Kidney capillary endothelial cell (primary cell): ENCODE measurements at regions not wholly inside any gene's neighbourhood (a gene's known extent, or its start where the extent isn't known, plus 50 kb on each side); places are given as distances from the start of the nearest gene placed in this dataset.
A peak's percentile ranks its signal among the peaks of the same experiment; 100 is the strongest.
"Not testable (repeated sequence)": the region's sequence is repeated elsewhere in the genome, so short reads cannot be mapped to it uniquely, and the experiment has no call there.

Experiments
- DNase-seq: peaks from one replicate; pipeline ENCODE4 v3.0.0-alpha.2; 2018; ENCODE audit warnings: low spot score

- DNase-seq, result no peak
Measured at GRCh38 chr14:85016496-85016895, 513.4 kb upstream of the FLRT2 start.

DNA sequence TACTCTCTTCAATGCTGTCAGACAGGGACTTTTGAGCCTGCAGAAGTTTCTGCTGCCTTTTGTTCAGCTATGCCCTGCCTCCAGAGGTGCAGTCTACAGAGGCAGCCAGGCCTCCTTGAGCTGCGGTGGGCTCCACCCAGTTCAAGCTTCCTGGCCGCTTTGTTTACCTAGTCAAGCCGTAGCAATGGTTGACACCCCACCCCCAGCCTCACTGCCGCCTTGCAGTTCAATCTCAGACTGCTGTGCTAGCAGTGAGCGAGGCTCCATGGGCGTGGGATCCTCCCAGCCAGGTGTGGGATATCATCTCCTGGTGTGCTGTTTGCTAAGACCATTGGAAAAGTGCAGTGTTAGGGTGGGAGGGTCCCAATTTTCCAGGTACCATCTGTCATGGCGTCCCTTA lies 506.1 kb upstream of the FLRT2 start:
- DNase-seq, result not testable (repeated sequence)

DNA sequence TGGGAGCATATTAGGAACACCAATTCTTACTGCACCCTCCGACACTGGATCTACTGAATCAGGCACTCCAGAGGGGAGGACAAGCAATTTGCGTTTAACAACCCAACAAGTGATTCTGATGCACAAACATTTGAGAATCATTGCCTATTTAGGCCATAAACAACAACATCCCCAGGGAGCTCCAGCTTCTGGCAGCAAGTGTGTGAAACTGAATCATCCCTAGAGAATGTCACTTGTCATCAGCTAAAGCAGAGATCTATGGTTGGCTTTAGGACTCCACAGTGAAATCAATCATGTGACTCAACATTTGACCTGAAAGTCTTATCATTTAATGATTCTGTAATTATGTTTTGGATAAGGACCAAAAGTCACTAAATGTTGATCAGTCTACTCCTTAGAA lies 505.0 kb upstream of the FLRT2 start:
- peak; percentile 31 for DNase-seq

- no peak for DNase-seq
Measured at GRCh38 chr14:85027681-85028370, 502.1 kb upstream of the FLRT2 start.

DNA sequence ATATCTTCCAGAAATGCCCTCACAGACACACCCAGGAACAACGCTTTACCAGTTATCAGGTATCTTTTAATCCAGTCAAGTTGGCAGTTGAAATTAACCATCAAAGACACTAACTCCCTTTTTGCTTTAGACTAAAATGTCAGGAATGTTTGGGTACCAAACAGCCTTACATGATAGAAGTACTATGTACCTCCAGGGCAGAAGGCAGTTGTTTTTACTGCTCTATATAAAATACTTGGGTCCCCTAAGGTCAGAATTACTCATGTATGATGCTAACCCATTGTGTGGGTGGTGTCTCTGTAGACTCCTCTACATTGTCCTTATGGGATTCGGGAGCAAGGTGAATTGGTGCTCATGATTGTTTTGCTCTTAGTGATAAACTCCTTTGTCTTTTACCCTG lies 492.5 kb upstream of the FLRT2 start:
- DNase-seq, result no peak

DNA sequence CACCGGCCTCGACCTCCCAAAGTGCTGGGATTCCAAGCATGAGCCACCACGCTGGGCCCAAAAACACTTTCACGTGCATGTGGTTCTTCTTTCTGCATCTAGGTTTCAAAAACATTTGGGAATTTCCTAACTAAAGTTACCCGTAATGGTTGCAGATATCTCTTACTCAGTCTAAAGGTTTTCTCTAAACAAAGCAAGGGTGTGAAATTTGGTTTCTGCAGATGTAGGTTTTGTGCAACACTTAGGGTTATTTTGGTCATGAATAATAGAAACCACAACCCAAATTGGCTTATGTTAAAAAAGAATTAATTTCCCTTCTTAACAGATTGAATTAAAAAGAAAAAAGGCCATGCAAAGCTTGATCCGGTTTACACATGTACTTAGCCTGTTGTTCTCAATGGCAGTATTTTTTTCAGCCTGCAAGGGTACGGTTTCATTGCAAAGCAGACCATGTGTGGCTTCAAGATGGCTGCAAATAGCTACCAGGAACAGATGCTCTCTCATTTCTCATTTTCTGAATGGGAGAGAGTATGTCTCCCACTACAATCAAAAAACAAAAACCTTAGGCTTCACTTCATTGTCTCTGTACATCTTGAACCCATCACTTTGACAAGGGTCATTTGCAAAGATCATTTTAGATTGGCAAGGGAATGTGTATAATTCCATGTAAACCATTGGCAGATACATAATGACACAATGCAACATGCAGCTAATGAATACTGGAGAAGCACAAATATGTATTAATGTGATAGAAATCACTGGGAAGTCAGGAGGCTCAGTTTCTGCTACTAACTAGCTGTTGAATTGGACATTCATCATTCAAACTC lies 491.2 kb upstream of the FLRT2 start:
- no peak for DNase-seq

- DNase-seq, result no peak
Measured at GRCh38 chr14:85039353-85039626, 490.7 kb upstream of the FLRT2 start.

DNA sequence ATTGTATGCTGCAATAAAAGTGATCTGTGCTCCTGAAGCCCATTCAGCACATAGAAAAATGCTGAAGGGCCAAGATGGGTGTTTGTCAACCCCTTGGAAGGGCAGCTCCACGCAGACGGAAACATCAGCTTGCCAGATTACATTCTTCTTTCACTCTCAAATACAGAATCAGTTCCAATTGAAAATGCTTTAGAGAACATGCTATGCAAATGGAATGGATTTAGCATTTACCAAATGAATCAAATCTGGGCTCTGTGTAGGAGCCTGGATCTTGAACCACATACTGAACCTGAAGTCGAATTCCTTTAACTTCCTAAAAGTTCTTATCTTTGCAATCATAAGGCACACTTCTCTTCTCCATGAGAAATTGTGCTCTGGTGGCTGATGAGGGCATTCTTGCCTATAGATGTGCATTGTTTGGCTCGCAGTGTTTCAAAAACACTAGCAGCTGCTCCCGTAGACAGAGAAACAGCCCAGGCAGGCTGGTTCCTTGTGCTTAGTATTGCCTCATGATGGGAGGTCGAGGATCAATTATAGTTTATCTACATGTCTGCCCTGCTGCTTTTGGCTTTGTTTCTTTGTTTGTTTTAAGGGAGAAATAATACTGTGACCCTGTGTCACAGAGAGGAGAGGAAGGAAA lies 489.8 kb upstream of the FLRT2 start:
- DNase-seq, result no peak

GRCh38 chr14:85041618-85042017 lies 488.3 kb upstream of the FLRT2 start:
- DNase-seq, result no peak

- no peak for DNase-seq
Measured at GRCh38 chr14:85042301-85042700, 487.6 kb upstream of the FLRT2 start.

DNA sequence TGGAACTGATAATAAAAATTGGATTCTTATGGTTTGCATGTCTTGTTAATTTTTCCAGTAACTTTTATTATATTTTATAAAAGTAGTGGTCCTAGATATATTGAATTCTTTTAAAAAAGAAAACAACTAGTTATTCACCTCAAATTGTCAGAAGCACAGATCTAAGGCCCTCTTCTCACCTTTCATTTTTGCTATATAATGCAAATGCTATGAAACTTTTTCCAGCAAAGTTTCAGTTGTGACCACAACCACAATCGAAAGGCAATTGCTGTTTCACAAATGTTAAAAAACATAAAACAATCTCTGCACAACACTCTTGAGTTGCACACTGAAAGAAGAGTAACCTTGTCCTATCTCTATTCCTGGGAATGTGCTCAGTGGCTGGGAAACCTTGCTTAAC lies 479.8 kb upstream of the FLRT2 start:
- DNase-seq, result no peak

DNA sequence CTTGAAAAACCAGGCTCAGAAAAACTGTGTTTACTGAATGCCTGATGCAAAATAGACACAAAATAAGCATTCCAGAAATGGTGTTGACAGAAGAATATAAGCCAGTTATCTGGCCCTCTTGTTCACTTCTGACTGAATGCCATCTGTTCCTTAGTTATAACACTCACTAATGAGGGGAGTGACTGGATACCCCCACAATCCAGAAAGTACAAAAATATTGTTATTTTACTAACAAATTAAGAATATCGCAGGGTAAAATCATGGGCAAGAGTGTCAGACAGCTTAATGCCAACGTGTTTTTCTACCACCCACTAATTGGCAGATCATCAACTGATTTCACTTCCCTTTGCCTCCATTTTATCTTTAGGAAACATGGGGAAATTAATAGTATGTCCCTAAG lies 477.3 kb upstream of the FLRT2 start:
- DNase-seq, result no peak

DNA sequence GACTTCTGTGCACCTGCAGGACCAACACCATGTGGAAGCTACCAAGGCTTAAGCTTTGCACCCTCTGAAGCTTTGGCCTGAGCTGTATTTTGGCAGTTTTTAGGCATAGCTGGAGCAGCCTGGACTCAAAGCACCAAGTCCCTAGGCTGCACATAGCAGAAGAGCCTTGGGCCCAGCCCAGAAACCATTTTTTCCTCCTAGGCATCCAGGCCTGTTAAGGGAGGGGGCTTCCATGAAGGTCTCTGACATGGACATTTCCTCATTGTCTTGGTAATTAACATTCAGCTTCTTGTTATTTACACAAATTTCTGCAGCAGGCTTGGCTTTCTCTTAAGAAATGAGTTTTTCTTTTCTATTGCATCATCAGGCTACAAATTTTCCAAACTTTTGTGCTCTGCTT lies 475.8 kb upstream of the FLRT2 start:
- DNase-seq, result no peak

DNA sequence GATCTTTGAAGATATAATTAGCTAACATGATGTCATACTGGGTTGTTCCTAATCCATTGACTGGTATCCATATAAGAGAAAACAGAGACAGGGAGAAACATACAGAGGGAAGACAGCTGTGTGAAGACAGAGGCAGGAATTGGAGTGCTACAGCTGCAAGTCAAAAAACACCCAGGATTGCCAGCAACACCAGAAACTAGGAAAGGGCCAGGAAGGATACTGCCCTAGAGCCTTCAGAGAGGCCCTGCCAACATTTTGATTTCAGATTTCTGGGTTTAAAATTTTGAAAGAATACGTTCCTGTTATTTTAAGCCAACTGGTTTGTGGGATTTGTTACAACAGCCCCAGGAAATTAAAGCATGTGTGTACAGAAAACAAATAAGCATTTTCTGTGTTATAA lies 473.7 kb upstream of the FLRT2 start:
- peak; percentile 4 for DNase-seq

GRCh38 chr14:85057221-85057620 lies 472.7 kb upstream of the FLRT2 start:
- peak; percentile 81 for DNase-seq

DNA sequence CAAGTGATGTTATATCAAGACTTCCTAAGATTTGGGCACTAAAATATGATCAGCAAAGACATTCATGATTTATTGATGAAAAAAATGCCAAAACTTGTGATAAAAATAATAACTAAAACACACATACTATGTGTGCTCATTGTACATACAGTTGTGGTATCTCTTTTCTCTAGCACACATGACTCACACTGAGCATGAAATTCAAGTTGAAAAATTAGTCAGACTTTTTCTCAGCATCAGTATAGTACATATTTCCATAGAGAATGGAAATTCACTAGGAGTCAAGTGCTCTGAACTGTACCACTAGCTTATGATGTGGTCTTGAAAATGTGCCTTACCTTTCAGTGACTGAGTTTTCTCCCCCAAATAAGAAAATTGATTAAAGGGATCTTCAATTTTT lies 471.8 kb upstream of the FLRT2 start:
- peak; percentile 70 for DNase-seq

DNA sequence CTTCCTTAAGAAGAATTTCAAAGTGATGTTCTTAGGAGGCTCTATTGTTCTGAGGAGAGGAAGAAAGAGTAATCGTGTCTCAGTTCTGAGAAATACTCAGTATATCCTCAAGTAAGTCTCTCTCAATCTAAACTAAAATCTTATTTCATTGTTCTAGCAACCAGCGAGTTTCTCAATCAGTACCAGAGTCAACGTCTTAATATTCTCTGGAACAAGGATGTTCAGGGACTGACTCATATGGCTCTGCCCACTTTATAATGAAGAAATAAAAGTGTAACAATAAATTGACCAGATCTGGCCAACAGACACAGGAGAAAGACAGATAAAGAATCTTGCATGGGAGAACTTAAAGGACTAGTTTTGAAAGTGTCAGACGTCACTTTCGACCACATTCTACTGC lies 469.8 kb upstream of the FLRT2 start:
- DNase-seq, result no peak

DNA sequence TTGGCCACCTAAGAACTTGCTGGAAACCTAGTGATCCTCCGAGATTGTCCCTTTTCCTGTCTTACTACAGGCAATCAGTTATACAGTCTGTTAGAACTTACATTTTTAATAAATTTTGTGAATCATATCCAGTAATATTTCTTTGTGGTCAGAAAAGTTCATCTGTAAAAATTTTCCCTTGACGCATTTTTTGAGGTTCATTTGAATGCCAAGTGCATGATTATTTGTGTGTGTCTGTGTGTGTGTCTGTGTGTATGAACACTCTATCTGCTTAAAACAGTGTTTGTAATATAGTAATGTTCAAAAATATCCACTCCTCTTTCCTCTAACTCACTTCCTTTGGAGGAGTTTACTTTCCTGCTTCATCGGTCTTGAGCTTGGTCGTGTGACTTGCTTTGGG lies 468.7 kb upstream of the FLRT2 start:
- no peak for DNase-seq

DNA sequence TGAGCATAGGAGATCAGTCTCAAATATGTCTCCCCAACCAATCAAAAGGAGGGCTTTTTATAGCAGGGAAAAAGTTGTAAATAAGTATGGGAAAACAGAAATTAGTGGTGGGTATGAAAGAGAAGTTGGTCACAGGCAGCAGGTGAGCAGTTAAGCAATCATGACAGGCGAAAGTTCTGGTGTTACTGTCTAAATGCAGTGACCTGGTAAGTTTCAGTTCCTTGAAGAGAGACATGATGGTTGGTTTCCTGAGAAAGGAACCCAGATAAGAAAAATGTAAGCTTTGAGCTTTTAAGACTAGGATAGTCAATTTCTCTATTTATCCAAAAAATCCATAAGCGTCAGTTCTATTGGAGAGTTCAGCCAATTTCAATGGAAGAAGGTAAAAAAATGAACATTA lies 466.2 kb upstream of the FLRT2 start:
- no peak for DNase-seq

- no peak for DNase-seq
Measured at GRCh38 chr14:85071447-85071846, 458.5 kb upstream of the FLRT2 start.

DNA sequence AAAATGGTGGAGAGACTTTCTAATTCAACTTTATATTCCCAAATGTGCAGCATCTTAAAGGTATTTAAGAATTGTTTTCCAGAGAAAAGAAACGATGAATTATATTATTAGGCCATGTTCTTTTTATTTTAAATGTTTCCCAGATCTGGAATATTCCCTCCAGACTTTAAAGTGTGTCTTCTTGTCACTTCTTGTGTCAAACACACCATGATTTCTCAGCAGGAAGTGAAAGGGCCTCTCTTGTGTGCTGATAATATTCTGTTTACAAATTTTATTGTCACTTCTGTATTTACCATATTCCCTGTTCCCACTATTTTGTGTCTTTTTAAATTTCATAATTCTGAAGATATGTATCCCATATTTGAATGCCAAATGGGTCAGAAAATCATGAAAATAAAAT lies 455.0 kb upstream of the FLRT2 start:
- DNase-seq, result no peak

DNA sequence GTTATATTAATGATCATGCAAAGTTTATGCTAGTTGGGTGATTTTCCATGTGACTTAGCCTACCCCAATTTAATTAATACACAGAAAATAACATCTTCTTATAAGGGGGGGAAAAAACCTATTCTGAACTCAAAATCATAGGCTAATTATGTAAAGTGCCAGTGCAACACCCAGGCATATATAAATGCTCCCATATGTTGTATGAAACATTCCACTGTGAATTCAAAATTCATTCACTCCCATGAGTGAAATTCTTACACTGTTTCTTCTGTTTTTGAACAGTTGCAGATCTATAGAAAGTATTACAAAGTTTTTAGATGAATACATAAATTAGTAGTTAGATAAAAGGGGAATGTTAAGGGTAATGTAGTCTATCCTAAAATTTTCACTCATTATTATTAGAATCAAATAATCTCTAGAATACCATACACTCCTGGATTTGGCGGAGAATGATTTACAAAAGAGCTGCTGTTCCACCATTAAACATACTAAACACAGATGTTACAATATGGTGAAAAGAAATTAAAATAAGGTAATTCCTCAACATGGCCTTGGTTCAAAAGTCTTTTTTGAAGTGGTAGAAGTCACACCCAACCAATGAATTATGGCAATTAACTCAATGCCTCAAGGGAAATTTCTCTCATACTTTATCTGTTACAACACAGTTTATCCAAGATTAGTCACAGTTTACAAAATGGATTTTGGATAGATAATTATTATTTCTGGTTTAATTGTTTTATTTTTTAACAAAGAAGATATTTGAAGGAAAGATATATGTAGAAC lies 454.1 kb upstream of the FLRT2 start:
- DNase-seq, result no peak

DNA sequence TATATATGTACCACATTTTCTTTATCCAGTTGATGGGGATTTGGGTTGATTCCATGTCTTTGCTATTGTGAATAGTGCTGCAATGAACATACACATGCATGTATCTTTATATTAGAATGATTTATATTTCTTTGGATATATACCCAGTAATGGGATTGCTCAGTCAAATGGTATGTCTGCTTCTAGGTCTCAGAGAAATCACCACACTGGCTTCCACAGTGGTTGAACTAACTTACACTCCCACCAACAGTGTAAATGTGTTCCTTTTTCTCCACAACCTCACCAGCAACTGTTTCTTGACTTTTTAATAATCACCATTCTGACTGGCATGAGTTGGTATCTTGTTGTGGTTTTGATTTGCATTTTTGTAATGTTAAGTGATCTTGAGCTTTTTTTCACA lies 452.2 kb upstream of the FLRT2 start:
- not testable (repeated sequence) for DNase-seq
